IMR-90 (cell line): ENCODE measurements at regions not wholly inside any gene's neighbourhood (a gene's known extent, or its start where the extent isn't known, plus 50 kb on each side); places are given as distances from the start of the nearest gene placed in this dataset.

ENCODE experiments used
- ATAC-seq: fragments of 200-7000 bp; cut with Tn5 transposase; 2 replicates; pipeline ENCODE4 v1.9.1; 2020; ENCODE audit warnings: low read depth, mild to moderate bottlenecking, moderate library complexity
- BruUV-seq: library from RNA; stranded (reverse); fragments of 400-500 nt; replicated peaks from 2 replicates; lab custom pipeline; 2021; lab: Mats Ljungman, UMichigan
- CTCF ChIA-PET: fragments of 300-600 bp; formaldehyde crosslinking; extraction: SDS; loops from one replicate; lab custom pipeline; 2021; ENCODE audit warnings: antibody characterized with exemption; lab: Yijun Ruan, JAX
- POLR2A ChIA-PET: fragments of 300-600 bp; sonication (Branson Sonifier 250); formaldehyde crosslinking; loops from one replicate; lab custom pipeline; 2022; ENCODE audit warnings: antibody characterized with exemption; ENCODE audit not compliant: unreplicated experiment; lab: Charles Lee
- DNase-seq: peaks from one replicate; pipeline ENCODE4 v3.0.0; 2013
- H2AFZ ChIP-seq: replicated peaks from 2 replicates; pipeline ENCODE3; 2013; ENCODE audit warnings: low read length, mild to moderate bottlenecking; ENCODE audit not compliant: poor library complexity
- H2AK5ac ChIP-seq: 2 replicates; pipeline ENCODE4 v1.6.1; 2013; ENCODE audit warnings: low read depth, low read length, inconsistent platforms
- H2AK9ac ChIP-seq: replicated peaks from 2 replicates; pipeline ENCODE3; 2013; ENCODE audit warnings: mild to moderate bottlenecking, low read depth, low read length, moderate library complexity; ENCODE audit not compliant: poor library complexity
- H2BK120ac ChIP-seq: 2 replicates; pipeline ENCODE4 v1.6.1; 2013; ENCODE audit warnings: low read depth, low read length, inconsistent platforms
- H2BK15ac ChIP-seq: 3 replicates; pipeline ENCODE4 v1.6.1; 2013; ENCODE audit warnings: low read depth, low read length, inconsistent platforms
- H2BK20ac ChIP-seq: 2 replicates; pipeline ENCODE4 v1.6.1; 2013; ENCODE audit warnings: low read depth, mild to moderate bottlenecking, inconsistent platforms, low read length, moderate library complexity
- H2BK5ac ChIP-seq: 2 replicates; pipeline ENCODE4 v1.6.1; 2013; ENCODE audit warnings: mild to moderate bottlenecking, low read depth, low read length, inconsistent platforms; ENCODE audit not compliant: poor library complexity, severe bottlenecking
- H3K14ac ChIP-seq: replicated peaks from 2 replicates; pipeline ENCODE4 v1.6.1; 2013; ENCODE audit warnings: low read depth, low read length, inconsistent platforms
- H3K18ac ChIP-seq: 2 replicates; pipeline ENCODE4 v1.6.1; 2013; ENCODE audit warnings: low read depth, low read length, control low read depth
- H3K23ac ChIP-seq: 2 replicates; pipeline ENCODE4 v1.6.1; 2013; ENCODE audit warnings: low read depth, low read length, inconsistent platforms
- H3K27ac ChIP-seq: 2 replicates; pipeline ENCODE4 v1.5.1; 2013; ENCODE audit warnings: mild to moderate bottlenecking, control low read depth, low read length; ENCODE audit not compliant: insufficient read depth
- H3K27me3 ChIP-seq: 2 replicates; pipeline ENCODE4 v1.6.1; 2013; ENCODE audit warnings: low read length; ENCODE audit not compliant: control insufficient read depth, insufficient read depth
- H3K36me3 ChIP-seq: 2 replicates; pipeline ENCODE4 v1.6.1; 2013; ENCODE audit warnings: low read length, mixed read lengths; ENCODE audit not compliant: control insufficient read depth, insufficient read depth
- H3K4ac ChIP-seq: 2 replicates; pipeline ENCODE4 v1.6.1; 2013; ENCODE audit warnings: low read depth, low read length, inconsistent platforms
- H3K4me1 ChIP-seq: 2 replicates; pipeline ENCODE4 v1.6.1; 2013; ENCODE audit warnings: low read length, mixed read lengths; ENCODE audit not compliant: control insufficient read depth, insufficient read depth
- H3K4me2 ChIP-seq: 2 replicates; pipeline ENCODE4 v1.6.1; 2013; ENCODE audit warnings: low read depth, mild to moderate bottlenecking, control low read depth, low read length, moderate library complexity
- H3K4me3 ChIP-seq: 2 replicates; pipeline ENCODE4 v1.5.1; 2013; ENCODE audit warnings: low read depth, mild to moderate bottlenecking, control low read depth, low read length, moderate library complexity; ENCODE audit not compliant: insufficient read depth
- H3K56ac ChIP-seq: 2 replicates; pipeline ENCODE4 v1.6.1; 2013; ENCODE audit warnings: low read length, inconsistent platforms; ENCODE audit not compliant: insufficient read depth; ENCODE audit errors: extremely low read depth
- H3K79me1 ChIP-seq, 2 experiments: 2 replicates each; pipeline ENCODE4 v1.6.1; 2013; ENCODE audit warnings: low read length in 2 of 2, inconsistent platforms in 1 of 2, low read depth in 1 of 2
- H3K9ac ChIP-seq: 2 replicates; pipeline ENCODE4 v1.6.1; 2013; ENCODE audit warnings: low read depth, low read length, control low read depth
- H3K9me1 ChIP-seq: 2 replicates; pipeline ENCODE4 v1.6.1; 2013; ENCODE audit warnings: low read length, inconsistent platforms; ENCODE audit not compliant: insufficient read depth
- H3K9me3 ChIP-seq: 2 replicates; pipeline ENCODE4 v1.6.1; 2013; ENCODE audit warnings: low read length; ENCODE audit not compliant: control insufficient read depth, insufficient read depth
- H4K20me1 ChIP-seq: 2 replicates; pipeline ENCODE4 v1.6.1; 2013; ENCODE audit warnings: low read length, inconsistent platforms; ENCODE audit not compliant: insufficient read depth
- H4K5ac ChIP-seq: 2 replicates; pipeline ENCODE4 v1.6.1; 2013; ENCODE audit warnings: mild to moderate bottlenecking, low read depth, low read length, control low read depth
- H4K8ac ChIP-seq, 2 experiments: 2 replicates each; pipeline ENCODE4 v1.6.1; 2013; ENCODE audit warnings: low read depth in 2 of 2, low read length in 2 of 2, control low read depth in 1 of 2, inconsistent platforms in 1 of 2
- H4K91ac ChIP-seq: 2 replicates; pipeline ENCODE4 v1.6.1; 2013; ENCODE audit warnings: low read depth, low read length, inconsistent platforms; ENCODE audit not compliant: insufficient read depth
- BHLHE40 ChIP-seq: fragments of 150-350 bp; IDR thresholded peaks from 2 replicates; pipeline ENCODE4 v1.6.1; 2016; ENCODE audit warnings: mild to moderate bottlenecking, low read depth, low read length
- CEBPB ChIP-seq: IDR thresholded peaks from 2 replicates; pipeline ENCODE4 v1.6.1; 2012; ENCODE audit warnings: low read depth, low read length, improper control_type of control experiment
- CHD1 ChIP-seq: IDR thresholded peaks from 2 replicates; pipeline ENCODE4 v1.6.1; 2012; ENCODE audit warnings: low read depth, low read length, improper control_type of control experiment
- MAFK ChIP-seq: IDR thresholded peaks from 2 replicates; pipeline ENCODE4 v1.6.1; 2012; ENCODE audit warnings: low read depth, low read length, improper control_type of control experiment
- NFE2L2 ChIP-seq: fragments of 150-350 bp; IDR thresholded peaks from 2 replicates; pipeline ENCODE4 v1.6.1; 2016; ENCODE audit warnings: low read depth, mild to moderate bottlenecking, low read length
- POLR2A ChIP-seq: IDR thresholded peaks from 2 replicates; pipeline ENCODE4 v1.6.1; 2012; ENCODE audit warnings: mild to moderate bottlenecking, low read depth, low read length
- RAD21 ChIP-seq: IDR thresholded peaks from 2 replicates; pipeline ENCODE4 v1.6.1; 2012; ENCODE audit warnings: low read length, improper control_type of control experiment
- RCOR1 ChIP-seq: IDR thresholded peaks from 2 replicates; pipeline ENCODE4 v1.6.1; 2012; ENCODE audit warnings: mild to moderate bottlenecking, low read length, improper control_type of control experiment; ENCODE audit not compliant: insufficient replicate concordance
- RFX5 ChIP-seq: IDR thresholded peaks from 2 replicates; pipeline ENCODE4 v1.8.0; 2012; ENCODE audit warnings: low read depth, mild to moderate bottlenecking, low read length, moderate library complexity
- WGBS, 2 experiments: methylation state at CpG; one replicate each; pipeline versions ENCODE4 v1.1.5 to v1.1.7; 2013; ENCODE audit warnings: missing lambda C conversion rate in 2 of 2; ENCODE audit not compliant: insufficient read length in 1 of 2; ENCODE audit errors: extremely low coverage in 2 of 2; 5-methylcytosine and 5-hydroxymethylcytosine counted together
- dilution Hi-C: fragments of 300-500 bp; cut with HindIII; formaldehyde crosslinking; loops from one replicate; pipeline ENCODE4 v1.14.3; 2018; ENCODE audit warnings: low sequenced_read_pairs; ENCODE audit not compliant: unreplicated experiment
- in situ Hi-C: fragments of 300-500 bp; cut with MboI; formaldehyde crosslinking; loops from 3 replicates; pipeline ENCODE4 v1.14.3; 2019; ENCODE audit warnings: low sequenced_read_pairs, inconsistent platforms, mixed read lengths
- intact Hi-C: fragments of 100-400 bp; cut with micrococcal nuclease; formaldehyde crosslinking; loops from 2 replicates; pipeline ENCODE4 v1.10.0; 2022
- TF ChIP-seq, protein P1 (sequence below): conservative IDR thresholded peaks from 2 replicates; pipeline ENCODE4 v1.5.1; 2012; ENCODE audit warnings: mild to moderate bottlenecking, low read depth, low read length, improper control_type of control experiment

DNA sequence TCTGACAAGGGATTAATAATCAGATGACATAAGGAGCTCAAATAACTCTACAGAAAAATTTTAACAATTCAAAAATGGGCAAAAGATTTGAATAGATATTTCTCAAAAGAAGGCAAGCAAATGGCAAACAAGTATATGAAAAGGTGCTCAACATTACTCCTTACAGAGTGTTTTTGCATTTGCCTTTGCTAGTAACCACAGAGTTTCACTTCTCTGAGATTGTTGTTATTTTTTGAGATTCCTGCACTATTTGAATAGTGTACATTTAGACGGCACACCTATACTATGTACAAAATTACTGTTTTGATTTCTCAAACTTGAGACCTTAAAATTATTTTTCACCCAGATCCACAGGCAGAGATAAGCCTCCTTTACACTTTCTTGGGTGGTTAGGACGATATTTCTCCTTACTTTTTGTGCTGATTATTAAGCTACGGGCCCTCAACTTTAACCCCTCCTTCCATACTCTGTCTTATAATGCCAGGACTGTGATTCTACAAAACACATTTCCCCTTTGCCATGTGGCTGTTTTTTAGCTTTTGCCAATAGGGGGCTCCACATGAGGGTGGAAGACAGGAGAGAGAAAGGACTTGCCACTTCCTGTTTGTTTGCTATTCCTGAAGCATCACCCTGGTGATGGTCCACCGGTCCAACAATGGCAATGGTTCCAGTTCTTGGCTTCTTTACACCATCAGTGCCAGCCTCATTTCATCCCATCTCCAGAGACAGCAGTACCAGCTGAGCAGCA, 65.0 kb upstream of the DAP start (continued):
- TF ChIP-seq POLR2A = no peak

DNA sequence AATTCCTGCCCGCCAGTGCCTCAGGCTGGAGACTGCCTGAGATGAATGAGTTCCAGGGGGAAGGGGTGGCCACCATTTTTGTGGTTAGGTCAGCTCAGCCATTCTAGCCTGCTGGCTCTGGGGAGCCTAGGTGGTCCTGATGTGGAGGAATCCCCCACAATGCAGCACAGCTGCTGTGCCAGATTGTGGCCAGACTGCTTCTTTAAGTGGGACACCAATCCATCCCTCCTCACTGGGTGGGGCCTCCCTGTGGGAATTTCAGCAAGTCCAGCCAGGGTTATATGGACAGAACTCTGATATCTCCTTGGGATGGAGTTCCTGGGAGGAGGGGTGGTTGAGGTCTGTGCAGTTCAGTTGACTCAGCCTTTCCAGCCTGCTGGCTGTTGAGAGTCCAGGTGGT, 51.2 kb upstream of the DAP start:
- no peak overlapping the region for H3K9ac ChIP-seq
- H3K9me1 ChIP-seq = no peaks in the 10 kb centered on the region
- DNase-seq = no peak
- TF ChIP-seq POLR2A = no peak
- TF ChIP-seq RFX5 = no peak
- TF ChIP-seq BHLHE40 = no peak
- TF ChIP-seq RAD21 = no peak
- TF ChIP-seq CEBPB = no peak
- no peak for TF ChIP-seq CHD1
- TF ChIP-seq NFE2L2 = no peak
- no peak for TF ChIP-seq MAFK
- no peak for TF ChIP-seq RCOR1
- TF ChIP-seq, protein P1, sequence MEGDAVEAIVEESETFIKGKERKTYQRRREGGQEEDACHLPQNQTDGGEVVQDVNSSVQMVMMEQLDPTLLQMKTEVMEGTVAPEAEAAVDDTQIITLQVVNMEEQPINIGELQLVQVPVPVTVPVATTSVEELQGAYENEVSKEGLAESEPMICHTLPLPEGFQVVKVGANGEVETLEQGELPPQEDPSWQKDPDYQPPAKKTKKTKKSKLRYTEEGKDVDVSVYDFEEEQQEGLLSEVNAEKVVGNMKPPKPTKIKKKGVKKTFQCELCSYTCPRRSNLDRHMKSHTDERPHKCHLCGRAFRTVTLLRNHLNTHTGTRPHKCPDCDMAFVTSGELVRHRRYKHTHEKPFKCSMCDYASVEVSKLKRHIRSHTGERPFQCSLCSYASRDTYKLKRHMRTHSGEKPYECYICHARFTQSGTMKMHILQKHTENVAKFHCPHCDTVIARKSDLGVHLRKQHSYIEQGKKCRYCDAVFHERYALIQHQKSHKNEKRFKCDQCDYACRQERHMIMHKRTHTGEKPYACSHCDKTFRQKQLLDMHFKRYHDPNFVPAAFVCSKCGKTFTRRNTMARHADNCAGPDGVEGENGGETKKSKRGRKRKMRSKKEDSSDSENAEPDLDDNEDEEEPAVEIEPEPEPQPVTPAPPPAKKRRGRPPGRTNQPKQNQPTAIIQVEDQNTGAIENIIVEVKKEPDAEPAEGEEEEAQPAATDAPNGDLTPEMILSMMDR = no peak
- in situ Hi-C loops = no loop called here
- H3K4me3 ChIP-seq = no peak overlapping the region
- BruUV-seq = no TSS peak
- H3K4me1 ChIP-seq = no peaks in the 10 kb centered on the region
- H2BK5ac ChIP-seq = no peak overlapping the region
- peaks cover 2% of the 10 kb centered on the region; the same call in 1 of the 2 replicates for H3K9me3 ChIP-seq
- no peak overlapping the region for H2BK15ac ChIP-seq
- H2AK9ac ChIP-seq = no peak overlapping the region
- no peak overlapping the region for H3K56ac ChIP-seq
- WGBS, 2 experiments = no CpG with 5 or more reads among the region's 1 CpG
- dilution Hi-C loops = no loop called here
- H2BK20ac ChIP-seq = no peak overlapping the region
- peaks cover 1% of the 10 kb centered on the region; the same call in 1 of the 2 replicates for H3K27me3 ChIP-seq
- ATAC-seq = no peak
- CTCF ChIA-PET = no interaction called here
- H4K20me1 ChIP-seq = no peaks in the 10 kb centered on the region
- no peak overlapping the region for H3K4me2 ChIP-seq
- intact Hi-C loops = no loop called here
- H4K5ac ChIP-seq = no peak overlapping the region
- no peak overlapping the region for H2AK5ac ChIP-seq
- no peak overlapping the region for H4K8ac ChIP-seq
- no peak overlapping the region for H3K27ac ChIP-seq
- H3K36me3 ChIP-seq = no peaks in the 10 kb centered on the region
- no peak overlapping the region for H2BK120ac ChIP-seq
- H3K14ac ChIP-seq = 0 out of 2 replicates have a peak overlapping the region, but pooled peaks have one; percentile 26
- no peak overlapping the region for H3K18ac ChIP-seq
- H4K91ac ChIP-seq = no peak overlapping the region
- no peak overlapping the region for H2AFZ ChIP-seq
- POLR2A ChIA-PET = no interaction called here
- H3K23ac ChIP-seq = no peak overlapping the region
- no peak overlapping the region for H3K4ac ChIP-seq
- H3K79me1 ChIP-seq = no peaks in the 10 kb centered on the region
